Karpas-422 (cell line): ENCODE measurements at regions not wholly inside any gene's neighbourhood (a gene's known extent, or its start where the extent isn't known, plus 50 kb on each side); places are given as distances from the start of the nearest gene placed in this dataset.

Experiments
- DNase-seq: peaks from one replicate; pipeline ENCODE4 v3.0.0-alpha.2; 2015
- H2AFZ ChIP-seq: fragments of 200-600 bp; sonication (generic); 2 replicates; pipeline ENCODE4 v1.6.1; 2014; ENCODE audit warnings: antibody characterized with exemption, low read length, mixed read lengths
- H3K27ac ChIP-seq: fragments of 200-600 bp; sonication (generic); 2 replicates; pipeline ENCODE4 v1.5.1; 2014; ENCODE audit warnings: mild to moderate bottlenecking, low read length, moderate library complexity
- H3K27me3 ChIP-seq: fragments of 200-600 bp; sonication (generic); 2 replicates; pipeline ENCODE4 v1.6.1; 2014; ENCODE audit warnings: low read length, mixed read lengths
- H3K36me3 ChIP-seq: fragments of 200-600 bp; sonication (generic); 2 replicates; pipeline ENCODE4 v1.6.1; 2014; ENCODE audit warnings: low read length, mixed read lengths; ENCODE audit not compliant: insufficient read depth
- H3K4me1 ChIP-seq: fragments of 200-600 bp; sonication (generic); 2 replicates; pipeline ENCODE4 v1.6.1; 2014; ENCODE audit warnings: mild to moderate bottlenecking, low read length, mixed read lengths
- H3K4me2 ChIP-seq: fragments of 200-600 bp; sonication (generic); 2 replicates; pipeline ENCODE4 v1.6.1; 2014; ENCODE audit warnings: low read length, low read depth, mild to moderate bottlenecking; ENCODE audit not compliant: poor library complexity, severe bottlenecking
- H3K4me3 ChIP-seq: fragments of 200-600 bp; sonication (generic); 2 replicates; pipeline ENCODE4 v1.5.1; 2014; ENCODE audit warnings: mild to moderate bottlenecking, antibody characterized with exemption, low read length, mixed read lengths
- H3K79me2 ChIP-seq: fragments of 200-600 bp; sonication (generic); 2 replicates; pipeline ENCODE4 v1.6.1; 2014; ENCODE audit warnings: mild to moderate bottlenecking, low read length, mixed read lengths
- H3K9ac ChIP-seq: fragments of 200-600 bp; sonication (generic); 2 replicates; pipeline ENCODE4 v1.6.0; 2014; ENCODE audit warnings: low read length
- H3K9me2 ChIP-seq: fragments of 200-600 bp; sonication (generic), shearing (Covaris generic); replicated peaks from 2 replicates; pipeline ENCODE4 v1.6.0; 2014; ENCODE audit warnings: mild to moderate bottlenecking, low read length, moderate library complexity; ENCODE audit not compliant: insufficient read depth
- H3K9me3 ChIP-seq: fragments of 300-700, 200-600 bp; sonication (generic); 2 replicates; pipeline ENCODE4 v1.6.1; 2014; ENCODE audit warnings: low read length, mixed read lengths
- H4K20me1 ChIP-seq: fragments of 200-600 bp; sonication (generic); 2 replicates; pipeline ENCODE4 v1.6.1; 2014; ENCODE audit warnings: mild to moderate bottlenecking, antibody characterized with exemption, low read length, low read depth; ENCODE audit not compliant: insufficient read depth

DNA sequence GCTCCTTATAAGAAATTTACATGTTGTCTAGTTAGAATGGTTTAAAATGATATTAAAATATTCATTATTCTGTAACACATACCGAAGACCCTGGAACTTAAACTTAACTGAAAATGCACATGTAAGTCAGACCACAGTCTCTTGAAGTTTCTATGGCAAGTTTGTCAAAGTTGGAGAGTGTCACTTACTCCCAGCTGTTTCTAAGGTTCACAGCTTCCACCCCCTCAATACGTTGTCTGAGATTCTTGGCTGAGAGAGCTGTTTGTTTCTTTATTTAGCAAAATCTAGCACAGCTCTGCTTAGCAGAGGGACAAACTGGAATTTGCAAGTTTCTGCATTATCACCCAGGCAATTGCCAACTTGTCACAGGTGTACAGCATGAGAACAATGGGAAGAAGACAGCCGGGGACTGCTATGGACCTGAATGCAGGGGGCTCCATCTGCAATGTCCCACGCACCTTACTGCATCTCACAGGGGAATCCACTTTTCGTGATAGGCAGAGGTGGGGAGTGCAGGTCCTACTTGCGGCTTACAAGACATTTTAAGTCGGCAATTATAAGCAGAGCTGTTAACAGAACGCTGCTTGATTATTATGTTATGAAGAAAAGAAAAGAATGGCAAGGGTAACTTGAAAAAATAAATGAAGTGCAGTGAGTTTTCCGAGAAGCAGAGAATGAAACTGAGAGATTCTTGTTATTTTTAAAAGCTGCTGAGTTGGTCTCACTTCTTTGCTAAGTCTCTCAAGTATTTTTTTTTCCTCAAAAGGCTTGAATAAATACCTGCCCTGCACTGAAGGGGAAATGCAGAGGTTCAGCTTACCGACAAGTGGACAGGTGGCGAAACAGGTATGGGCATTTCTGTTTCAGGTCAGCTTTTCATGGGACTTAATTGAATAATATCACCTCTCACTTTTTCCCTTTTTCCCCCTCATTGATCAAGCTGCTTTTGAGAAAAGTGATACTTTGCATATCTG is 1072.1 kb upstream of the FANCL start:
- Histone ChIP-seq H3K36me3 (no peaks in the 10 kb centered on the region), H3K27ac (no peak overlapping the region), H3K9me3 (no peaks in the 10 kb centered on the region), H2AFZ (no peak overlapping the region), H3K27me3 (no peaks in the 10 kb centered on the region), H3K79me2 (no peaks in the 10 kb centered on the region), H3K9me2 (no peaks in the 10 kb centered on the region), H4K20me1 (no peaks in the 10 kb centered on the region), H3K9ac (no peak overlapping the region), H3K4me2 (no peak overlapping the region), H3K4me1 (no peaks in the 10 kb centered on the region), H3K4me3 (no peak overlapping the region)
- DNase-seq: no peak

DNA sequence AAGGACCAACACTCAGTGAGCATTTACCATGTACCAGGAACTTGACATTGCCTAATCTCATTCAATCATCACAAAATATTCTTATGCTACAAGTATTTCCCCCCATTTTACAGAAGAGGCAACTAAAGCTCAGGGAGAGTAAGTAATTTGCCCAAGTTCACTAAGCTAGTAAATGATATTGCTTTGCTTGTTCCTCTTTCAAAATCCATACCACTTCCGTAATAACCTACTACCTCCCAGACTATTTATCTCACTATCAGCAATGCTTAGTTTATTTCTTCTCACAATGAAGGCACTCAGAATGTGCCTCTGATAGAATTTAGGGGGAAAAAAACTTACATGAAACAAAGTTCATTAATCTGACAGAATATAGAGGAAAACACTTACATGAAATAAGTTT is 1070.9 kb upstream of the FANCL start:
- no peaks in the 10 kb centered on the region for H4K20me1 ChIP-seq
- no peaks in the 10 kb centered on the region for H3K9me3 ChIP-seq
- no peak overlapping the region for H3K9ac ChIP-seq
- no peak overlapping the region for H3K27ac ChIP-seq
- H2AFZ ChIP-seq: no peak overlapping the region
- DNase-seq: no peak
- H3K27me3 ChIP-seq: no peaks in the 10 kb centered on the region
- H3K36me3 ChIP-seq: no peaks in the 10 kb centered on the region
- no peaks in the 10 kb centered on the region for H3K79me2 ChIP-seq
- no peak overlapping the region for H3K4me3 ChIP-seq
- H3K4me1 ChIP-seq: no peaks in the 10 kb centered on the region
- H3K9me2 ChIP-seq: no peaks in the 10 kb centered on the region
- no peak overlapping the region for H3K4me2 ChIP-seq

DNA sequence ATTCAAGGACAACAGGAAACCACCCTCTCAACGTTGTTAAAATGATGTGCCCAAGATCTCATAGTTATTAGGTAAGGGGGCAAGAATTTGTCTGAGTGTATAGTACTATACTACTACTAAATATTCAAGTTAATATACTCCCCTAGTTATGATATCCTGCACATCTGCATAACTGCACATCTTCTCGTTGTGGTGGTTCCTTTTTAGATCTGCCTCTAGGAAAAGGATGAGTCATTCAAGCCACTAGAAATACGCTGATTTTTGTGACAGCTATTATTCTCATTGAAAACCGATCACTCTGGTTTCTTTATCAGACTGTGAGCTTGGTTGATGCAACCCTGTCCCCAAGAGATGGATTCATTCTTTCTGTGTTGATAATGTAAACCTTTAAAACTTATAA is 1067.0 kb upstream of the FANCL start:
- H3K27ac ChIP-seq: no peak overlapping the region
- no peak for DNase-seq
- H3K4me1 ChIP-seq: no peaks in the 10 kb centered on the region
- no peaks in the 10 kb centered on the region for H3K27me3 ChIP-seq
- no peaks in the 10 kb centered on the region for H3K79me2 ChIP-seq
- H4K20me1 ChIP-seq: no peaks in the 10 kb centered on the region
- no peak overlapping the region for H3K9ac ChIP-seq
- H3K36me3 ChIP-seq: no peaks in the 10 kb centered on the region
- no peak overlapping the region for H3K4me3 ChIP-seq
- no peak overlapping the region for H3K4me2 ChIP-seq
- no peaks in the 10 kb centered on the region for H3K9me2 ChIP-seq
- H3K9me3 ChIP-seq: no peaks in the 10 kb centered on the region
- H2AFZ ChIP-seq: no peak overlapping the region

DNA sequence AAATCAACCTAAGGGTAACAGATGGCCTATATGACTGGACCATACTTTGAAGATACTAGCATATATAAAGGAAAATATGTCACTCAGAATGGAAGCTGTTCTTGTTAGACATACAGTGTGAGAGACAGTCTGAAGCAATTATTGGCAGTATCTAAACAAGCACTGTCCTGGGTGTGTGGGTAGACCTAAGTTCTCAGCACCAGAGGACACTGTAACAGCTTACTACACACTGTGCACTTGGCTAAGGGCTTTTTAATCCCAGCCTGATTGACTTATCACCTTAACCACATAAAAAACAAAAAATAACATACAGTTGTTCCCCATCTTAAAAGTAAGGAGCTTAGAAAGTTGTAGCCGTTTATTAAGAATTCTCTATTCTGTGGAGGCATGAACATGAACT is 1066.1 kb upstream of the FANCL start:
- no peak overlapping the region for H3K4me3 ChIP-seq
- H3K9me3 ChIP-seq: no peaks in the 10 kb centered on the region
- no peaks in the 10 kb centered on the region for H4K20me1 ChIP-seq
- H3K4me1 ChIP-seq: no peaks in the 10 kb centered on the region
- no peaks in the 10 kb centered on the region for H3K79me2 ChIP-seq
- no peaks in the 10 kb centered on the region for H3K36me3 ChIP-seq
- no peak overlapping the region for H3K4me2 ChIP-seq
- H3K27ac ChIP-seq: no peak overlapping the region
- H3K9ac ChIP-seq: no peak overlapping the region
- DNase-seq: no peak
- H2AFZ ChIP-seq: no peak overlapping the region
- no peaks in the 10 kb centered on the region for H3K9me2 ChIP-seq
- no peaks in the 10 kb centered on the region for H3K27me3 ChIP-seq

DNA sequence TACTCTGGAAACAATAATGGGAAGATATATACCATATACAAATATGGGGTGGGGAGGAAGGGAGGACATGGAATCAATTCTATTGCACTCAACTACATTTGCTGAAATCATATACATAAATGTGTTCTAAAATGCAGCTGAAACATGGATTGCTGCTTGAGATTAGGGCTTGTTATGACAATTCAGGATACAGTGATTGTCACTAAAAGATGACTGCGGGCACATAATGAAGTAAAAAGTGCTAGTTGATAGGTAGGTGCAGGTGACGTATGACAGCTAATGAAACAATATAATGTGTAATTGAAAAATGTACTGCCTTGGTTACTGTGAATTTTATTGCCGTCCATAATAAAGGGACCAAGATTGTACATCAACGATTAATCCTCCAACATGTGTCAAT is 1062.1 kb upstream of the FANCL start:
- H4K20me1 ChIP-seq: no peaks in the 10 kb centered on the region
- H3K9me2 ChIP-seq: no peaks in the 10 kb centered on the region
- no peaks in the 10 kb centered on the region for H3K79me2 ChIP-seq
- H3K4me2 ChIP-seq: no peak overlapping the region
- H3K9ac ChIP-seq: no peak overlapping the region
- H3K27ac ChIP-seq: no peak overlapping the region
- DNase-seq: no peak
- no peak overlapping the region for H3K4me3 ChIP-seq
- no peaks in the 10 kb centered on the region for H3K4me1 ChIP-seq
- no peak overlapping the region for H2AFZ ChIP-seq
- H3K27me3 ChIP-seq: no peaks in the 10 kb centered on the region
- no peaks in the 10 kb centered on the region for H3K36me3 ChIP-seq
- H3K9me3 ChIP-seq: no peaks in the 10 kb centered on the region

DNA sequence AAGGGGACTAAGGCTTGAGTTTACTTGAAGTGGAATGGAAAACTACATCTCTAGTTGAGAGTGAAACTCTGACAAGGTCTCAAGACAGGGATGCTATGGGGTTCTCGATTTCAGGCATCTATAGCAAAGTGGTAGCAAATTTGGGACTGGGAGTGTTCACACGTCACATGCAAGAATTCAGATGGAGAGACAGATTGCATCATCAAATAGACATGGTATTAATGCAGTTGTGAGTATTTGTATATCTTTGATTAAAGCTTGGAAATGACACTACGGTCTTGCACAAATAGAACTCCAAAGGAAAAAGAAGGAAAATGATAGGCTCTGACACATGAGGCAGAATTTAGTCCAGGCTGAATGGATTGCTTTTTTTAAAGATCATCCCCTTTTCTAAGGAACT is 1061.6 kb upstream of the FANCL start:
- H3K9ac ChIP-seq: no peak overlapping the region
- no peak for DNase-seq
- H3K4me3 ChIP-seq: no peak overlapping the region
- no peaks in the 10 kb centered on the region for H3K79me2 ChIP-seq
- H3K9me2 ChIP-seq: no peaks in the 10 kb centered on the region
- no peaks in the 10 kb centered on the region for H3K4me1 ChIP-seq
- H3K36me3 ChIP-seq: no peaks in the 10 kb centered on the region
- H3K27me3 ChIP-seq: no peaks in the 10 kb centered on the region
- no peak overlapping the region for H3K4me2 ChIP-seq
- no peaks in the 10 kb centered on the region for H4K20me1 ChIP-seq
- no peaks in the 10 kb centered on the region for H3K9me3 ChIP-seq
- H2AFZ ChIP-seq: no peak overlapping the region
- H3K27ac ChIP-seq: no peak overlapping the region

DNA sequence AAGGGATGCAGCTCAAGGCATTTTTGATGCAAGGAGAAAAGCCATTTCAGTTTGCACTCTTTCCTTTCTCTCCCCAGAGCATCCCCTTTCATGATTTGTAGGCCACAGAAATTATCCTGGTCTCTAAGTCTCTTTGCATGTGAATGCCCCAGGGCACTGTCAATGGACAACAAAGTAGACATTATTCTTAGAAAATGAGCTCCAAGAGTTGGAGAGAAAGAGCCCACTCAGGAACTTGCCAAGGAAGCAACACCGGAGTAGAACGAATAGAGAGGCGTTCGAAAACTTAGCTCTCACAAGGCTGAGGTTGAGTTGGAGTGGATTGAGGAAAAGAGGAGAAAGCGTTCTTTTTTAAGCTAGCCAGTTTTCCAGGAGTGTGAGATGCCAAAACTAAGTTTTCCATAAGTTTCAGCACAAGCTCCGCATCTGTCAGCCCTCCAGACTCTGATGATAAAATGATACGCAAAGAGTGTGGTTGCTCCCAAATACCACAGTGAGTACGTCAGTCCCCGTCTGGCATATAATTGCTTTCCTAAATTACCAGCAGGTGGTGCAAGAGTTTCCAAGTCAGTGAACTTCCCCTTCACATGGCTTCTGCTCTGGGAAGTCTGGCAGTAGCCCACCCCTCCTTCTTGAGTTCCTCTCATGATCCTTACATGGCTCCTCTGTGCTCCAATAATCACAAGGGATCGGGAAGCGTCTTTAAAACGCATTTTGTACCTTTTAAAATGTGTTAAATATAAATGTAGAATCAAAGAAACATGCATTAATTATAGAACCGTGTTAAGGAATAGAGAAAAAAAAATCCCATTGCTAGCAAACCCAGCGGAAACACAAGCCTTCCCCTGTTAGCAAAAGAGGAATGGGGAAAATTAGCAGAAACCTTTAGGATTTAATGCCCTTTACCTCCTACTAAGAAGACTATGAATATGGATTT is 1060.6 kb upstream of the FANCL start:
- Histone ChIP-seq H3K9me2 (no peaks in the 10 kb centered on the region), H3K27me3 (no peaks in the 10 kb centered on the region), H4K20me1 (no peaks in the 10 kb centered on the region), H3K4me3 (no peak overlapping the region), H3K79me2 (no peaks in the 10 kb centered on the region), H3K9ac (no peak overlapping the region), H3K4me2 (no peak overlapping the region), H3K4me1 (no peaks in the 10 kb centered on the region), H3K27ac (no peak overlapping the region), H3K36me3 (no peaks in the 10 kb centered on the region), H2AFZ (no peak overlapping the region), H3K9me3 (no peaks in the 10 kb centered on the region)
- DNase-seq: peak; percentile 81

DNA sequence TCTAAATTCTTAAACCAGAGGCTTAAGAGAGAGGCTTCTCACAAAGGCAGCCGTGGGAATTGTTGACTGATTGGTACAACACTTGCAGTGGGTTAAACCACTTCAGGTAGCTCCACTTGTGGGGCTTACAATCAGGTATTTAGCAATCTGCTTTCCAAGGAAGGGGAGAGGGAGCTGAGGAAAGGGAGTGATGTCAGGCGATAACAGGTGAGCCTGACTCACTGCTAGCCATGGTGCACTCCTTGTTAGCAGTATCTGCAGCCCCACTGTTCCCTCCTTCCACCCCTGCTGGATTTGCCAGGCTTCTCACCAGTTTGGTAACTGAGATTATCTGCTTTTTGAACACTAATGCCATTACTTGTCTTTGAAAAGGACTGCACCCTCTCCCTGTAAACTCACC is 1056.7 kb upstream of the FANCL start:
- Histone ChIP-seq H3K9ac (no peak overlapping the region), H3K4me2 (no peak overlapping the region), H4K20me1 (no peaks in the 10 kb centered on the region), H3K27ac (no peak overlapping the region), H3K79me2 (no peaks in the 10 kb centered on the region), H3K36me3 (no peaks in the 10 kb centered on the region), H2AFZ (no peak overlapping the region), H3K27me3 (no peaks in the 10 kb centered on the region), H3K9me3 (no peaks in the 10 kb centered on the region), H3K4me3 (no peak overlapping the region), H3K9me2 (no peaks in the 10 kb centered on the region), H3K4me1 (no peaks in the 10 kb centered on the region)
- no peak for DNase-seq
